RPMI7951 (cell line): ENCODE measurements at regions not wholly inside any gene's neighbourhood (a gene's known extent, or its start where the extent isn't known, plus 50 kb on each side); places are given as distances from the start of the nearest gene placed in this dataset.

Experiments
- DNase-seq: peaks from one replicate; pipeline ENCODE4 v3.0.0-alpha.2; 2012; ENCODE audit warnings: low read depth

DNA sequence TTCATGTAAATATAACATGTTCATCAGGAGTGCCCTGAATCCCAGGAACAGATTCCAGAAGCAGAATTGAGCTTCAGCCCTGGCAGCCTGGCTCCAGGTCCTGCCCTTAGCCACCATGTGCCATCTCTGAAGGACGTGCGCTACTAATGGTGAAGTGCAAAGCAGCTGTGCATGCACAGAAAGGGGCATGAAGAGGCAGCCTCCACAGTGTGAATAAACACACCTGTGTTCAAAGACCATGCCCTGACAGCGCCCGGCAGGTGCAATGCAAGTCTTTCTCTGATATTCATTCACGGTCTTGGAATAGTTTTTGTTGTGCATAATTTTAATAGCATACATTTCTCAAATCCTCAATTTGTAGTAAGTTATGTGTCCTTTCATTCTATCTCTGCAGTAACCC, 250.4 kb upstream of the TCERG1L start:
- DNase-seq = no peak

- DNase-seq = no peak
Observed at GRCh38 chr10:131563411-131563810, 251.9 kb upstream of the TCERG1L start.

DNA sequence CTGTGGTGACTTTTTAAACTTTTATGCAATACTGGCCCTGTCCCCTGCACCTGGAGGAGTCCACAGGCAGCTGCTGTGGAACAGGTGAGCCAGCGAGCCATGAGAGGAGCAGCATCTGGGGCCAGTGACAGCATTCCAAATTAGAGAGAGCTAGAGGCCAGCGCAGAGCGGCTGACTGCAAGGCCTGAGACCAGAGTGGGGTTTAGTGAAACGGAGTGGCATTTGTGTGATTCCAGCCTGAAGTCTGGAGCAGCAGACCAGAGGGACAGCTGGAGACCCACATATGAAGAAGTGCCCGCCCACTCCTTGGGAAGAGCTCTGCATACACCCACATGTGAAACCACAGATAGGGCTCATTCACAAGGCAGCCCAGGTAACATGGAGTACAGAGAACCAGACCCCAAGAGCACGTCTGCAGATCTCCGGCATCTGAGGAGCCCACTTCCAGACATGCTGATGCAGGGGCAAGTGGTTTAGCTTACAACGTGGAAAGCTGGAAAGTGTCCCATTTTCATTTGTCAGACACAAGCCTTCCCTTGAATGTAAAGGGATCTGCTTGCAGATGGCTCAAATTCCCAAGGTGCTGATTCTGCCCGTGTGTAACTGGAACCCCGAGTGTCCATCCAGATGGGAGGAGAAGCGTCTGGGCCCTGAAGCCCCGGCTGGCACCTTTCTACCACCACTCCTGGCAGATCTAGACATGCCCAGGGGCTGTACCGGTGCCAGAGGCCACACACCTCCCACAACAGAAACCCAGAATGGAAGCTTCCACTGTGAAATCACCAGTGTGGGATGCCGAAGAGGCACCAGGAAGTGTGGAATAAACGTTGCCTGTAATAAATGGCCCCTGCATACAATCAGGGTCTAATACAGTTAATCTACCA, 256.0 kb upstream of the TCERG1L start:
- no peak for DNase-seq

GRCh38 chr10:131568866-131569265, 257.3 kb upstream of the TCERG1L start:
- DNase-seq = no peak

DNA sequence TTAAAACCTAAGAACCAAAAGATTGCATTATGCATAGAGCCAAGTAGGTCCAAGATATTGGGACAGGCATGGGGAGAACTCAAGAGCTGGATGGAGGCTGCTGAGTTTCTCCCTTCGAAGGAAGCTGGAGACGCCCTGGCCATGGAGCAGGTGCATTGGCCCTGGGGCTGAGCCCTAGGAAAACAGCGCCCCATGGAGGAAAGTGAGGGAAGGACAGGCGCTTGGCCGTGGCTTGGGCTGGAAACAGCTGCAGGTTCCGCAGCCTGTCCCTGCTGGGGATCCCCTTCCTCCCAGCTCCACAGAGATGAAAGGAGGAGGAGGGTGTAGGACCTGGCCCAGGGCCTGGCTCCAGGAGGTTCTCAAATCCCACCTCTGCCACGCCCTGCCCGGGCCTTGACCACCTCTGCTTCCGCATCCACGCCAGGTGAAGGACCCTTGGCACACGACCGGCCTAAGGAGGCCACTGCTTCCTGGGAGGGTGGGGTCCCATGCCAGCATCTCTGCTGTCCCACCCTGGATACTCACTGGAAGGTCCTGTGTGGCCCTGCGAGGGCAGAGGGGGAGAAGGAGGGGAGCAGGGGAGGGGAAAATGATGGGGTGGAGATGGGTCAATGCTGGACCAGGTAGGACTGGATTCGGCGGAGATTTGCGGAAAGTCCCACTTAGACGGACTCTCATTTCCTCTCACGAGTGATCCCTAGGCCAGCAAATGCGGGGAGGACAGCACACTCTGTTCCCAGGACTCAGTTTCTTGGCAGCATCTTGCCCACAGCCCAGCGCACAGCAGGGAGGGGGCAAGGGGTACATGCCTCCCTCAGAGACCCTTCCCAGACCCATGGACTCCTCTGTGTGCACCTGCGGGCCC, 258.6 kb upstream of the TCERG1L start:
- DNase-seq = no peak

DNA sequence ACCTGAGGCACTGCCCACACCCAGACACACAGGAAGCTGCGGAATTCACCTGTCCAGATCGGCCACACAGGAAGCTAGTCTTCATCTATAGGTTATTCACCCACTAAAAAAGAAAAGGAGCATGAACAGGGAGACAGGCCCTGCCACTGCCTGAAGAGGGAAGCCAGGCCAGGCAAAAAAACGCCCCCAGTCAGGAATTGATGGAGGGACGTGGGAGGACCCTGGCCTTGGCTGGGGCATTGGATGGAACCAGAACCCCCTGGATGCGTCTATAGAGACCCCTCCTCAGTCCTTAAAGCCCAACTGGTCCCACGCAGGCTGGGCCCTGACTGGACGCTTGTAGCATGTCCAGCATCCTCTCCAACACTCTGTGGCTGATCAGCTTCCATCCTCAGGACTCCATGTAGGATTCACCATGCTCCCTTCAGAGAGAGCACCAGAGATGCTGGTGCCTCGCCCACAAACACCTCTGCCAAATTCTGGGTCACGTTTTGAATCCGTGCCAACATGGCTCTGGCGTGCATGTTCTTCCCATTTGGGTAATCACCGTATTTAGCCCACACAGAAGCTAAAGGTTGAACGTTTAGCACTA, 259.3 kb upstream of the TCERG1L start:
- no peak for DNase-seq

DNA sequence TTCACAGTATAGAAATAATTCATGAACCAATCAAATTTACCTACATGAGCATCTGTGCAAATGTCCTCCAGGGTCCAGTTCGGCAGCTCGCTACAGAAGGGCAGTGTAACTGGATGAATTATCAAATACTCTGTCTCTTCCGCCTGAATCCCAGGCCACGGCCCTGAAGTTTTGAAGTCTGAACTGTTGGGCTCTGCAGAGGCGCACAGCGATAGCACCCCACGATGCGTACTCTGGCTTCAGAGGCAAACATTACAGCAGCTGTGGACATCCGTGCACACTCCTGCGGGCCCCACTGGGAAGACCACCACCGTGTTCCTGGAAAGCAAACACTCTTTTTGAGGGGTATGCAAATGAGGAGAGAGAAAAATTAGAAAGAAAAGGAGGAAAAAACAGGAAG, 259.8 kb upstream of the TCERG1L start:
- DNase-seq = no peak

DNA sequence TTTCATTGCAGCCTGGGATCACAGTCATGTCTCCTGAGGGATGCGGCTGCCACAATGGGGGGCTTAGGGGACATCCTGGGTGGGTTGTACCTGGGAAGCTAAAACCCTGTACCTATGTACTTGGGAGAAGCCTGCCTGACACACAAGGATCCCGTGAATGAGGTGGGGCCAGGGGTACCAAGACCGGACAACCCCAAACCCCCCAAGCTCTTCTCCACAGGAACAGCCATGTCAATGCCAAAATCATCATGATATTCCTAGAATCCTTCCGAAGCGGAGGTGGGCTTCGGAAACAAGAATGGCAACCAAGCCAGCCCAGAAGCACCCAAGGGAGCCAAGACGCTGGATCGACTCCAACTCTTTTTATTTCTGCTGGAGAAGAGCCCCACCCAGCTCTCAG, 260.3 kb upstream of the TCERG1L start:
- DNase-seq = no peak

DNA sequence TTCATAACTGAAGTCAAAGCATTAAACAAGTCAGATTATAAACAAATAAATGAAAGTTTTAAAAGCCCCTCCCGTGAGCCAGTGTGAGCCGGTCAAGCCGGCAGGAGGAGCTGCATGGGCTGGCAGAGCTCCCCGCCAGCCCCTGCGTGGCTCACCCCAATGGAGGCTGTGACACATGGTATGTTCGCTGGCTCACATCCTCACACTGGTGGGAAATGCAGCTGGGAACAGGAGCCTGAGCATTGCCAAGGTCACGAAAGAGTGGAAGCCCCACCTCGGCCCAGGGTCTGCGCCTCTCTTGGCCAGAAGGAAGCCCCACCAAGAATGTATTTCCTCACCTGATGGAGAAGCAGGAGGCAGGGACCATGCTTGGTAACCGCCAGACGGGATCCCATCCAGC, 261.7 kb upstream of the TCERG1L start:
- DNase-seq = no peak

DNA sequence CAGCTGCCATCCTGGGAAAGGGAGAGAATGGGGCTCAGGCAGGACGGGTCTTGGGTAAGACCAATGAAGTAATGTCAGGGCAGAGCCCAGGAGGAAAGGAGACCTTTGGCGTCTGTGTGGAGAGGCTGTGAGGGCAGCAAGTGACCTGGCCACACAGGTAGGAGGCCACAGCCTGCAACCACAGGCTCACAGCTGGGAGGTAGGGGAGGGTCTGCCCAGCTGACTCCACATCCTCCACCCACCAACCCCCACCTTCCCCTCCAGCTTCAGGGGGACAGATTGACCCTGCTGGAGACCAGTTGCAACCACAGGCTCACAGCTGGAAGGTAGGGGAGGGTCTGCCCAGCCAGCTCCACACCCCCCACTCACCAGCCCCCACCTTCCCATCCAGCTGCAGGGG, 262.2 kb upstream of the TCERG1L start:
- DNase-seq = no peak

DNA sequence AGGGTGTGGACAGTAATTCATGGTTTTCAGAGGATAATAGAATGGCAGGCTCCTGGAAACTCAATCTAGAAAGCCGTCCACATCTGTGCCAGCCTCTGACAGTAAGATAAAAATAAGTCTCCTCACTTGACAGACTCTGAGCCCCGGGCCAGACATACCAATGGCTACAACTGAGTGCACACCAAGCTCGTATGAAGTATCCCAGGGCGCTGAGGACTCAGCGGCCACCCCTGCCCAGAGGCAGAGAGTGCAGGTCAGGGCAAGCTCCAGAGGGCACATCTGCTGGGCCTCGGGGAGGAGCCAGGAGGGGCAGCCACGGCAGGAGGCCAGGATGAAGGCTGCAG, 262.8 kb upstream of the TCERG1L start:
- DNase-seq = no peak

DNA sequence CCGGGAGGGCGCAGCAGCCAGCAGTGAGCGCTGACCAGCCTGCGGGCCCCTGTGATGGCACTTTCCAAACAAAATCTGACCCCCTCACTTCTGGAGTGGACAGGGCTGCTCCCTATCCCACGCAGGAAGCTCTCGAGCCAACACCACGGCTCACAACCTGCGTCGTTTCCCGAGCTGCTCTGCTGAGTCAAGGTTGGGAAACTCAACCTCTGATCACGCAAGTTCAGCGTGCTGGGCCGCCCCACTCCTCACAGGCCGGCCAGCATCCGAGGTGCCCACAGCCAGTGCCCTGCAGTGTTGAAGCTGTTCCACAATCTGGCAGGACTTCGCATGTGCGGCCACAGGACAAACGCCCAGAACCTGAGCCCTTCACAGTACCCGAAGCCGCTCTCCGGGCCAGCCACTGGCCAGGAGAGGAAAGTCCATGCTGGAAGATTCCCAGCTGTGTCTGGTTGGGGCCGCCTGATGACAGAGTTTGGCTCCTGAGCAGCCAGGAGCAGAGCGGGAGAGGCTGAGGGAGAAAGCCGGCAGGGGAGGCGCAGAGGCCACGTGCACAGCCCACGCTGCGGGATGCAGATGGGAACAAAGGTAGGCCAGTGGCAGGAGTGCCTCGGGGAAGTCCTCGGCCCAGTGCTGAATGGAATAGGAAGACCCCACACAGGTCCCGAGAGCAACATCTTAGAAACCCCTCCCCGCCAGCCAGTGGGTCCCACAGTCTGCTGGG, 263.3 kb upstream of the TCERG1L start:
- DNase-seq = no peak

DNA sequence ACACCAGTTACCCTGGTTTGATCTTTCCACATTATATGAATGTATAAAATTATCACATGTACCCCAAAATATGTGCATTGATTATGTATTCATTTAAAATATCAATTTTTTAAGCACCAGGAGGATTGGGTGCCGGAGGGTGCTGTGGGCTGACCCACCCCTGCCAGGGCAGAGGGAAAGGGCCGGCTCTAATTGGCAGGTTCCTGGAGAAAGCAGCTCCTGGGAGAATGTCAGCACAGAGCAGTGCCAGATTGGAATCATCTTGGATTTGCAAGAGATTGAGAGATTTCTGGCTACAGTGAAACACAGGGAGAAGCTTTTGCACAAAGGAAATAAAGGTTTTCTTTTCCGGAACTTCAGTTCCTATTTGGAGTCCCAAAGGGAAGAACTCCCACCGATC, 264.4 kb upstream of the TCERG1L start:
- DNase-seq = no peak

DNA sequence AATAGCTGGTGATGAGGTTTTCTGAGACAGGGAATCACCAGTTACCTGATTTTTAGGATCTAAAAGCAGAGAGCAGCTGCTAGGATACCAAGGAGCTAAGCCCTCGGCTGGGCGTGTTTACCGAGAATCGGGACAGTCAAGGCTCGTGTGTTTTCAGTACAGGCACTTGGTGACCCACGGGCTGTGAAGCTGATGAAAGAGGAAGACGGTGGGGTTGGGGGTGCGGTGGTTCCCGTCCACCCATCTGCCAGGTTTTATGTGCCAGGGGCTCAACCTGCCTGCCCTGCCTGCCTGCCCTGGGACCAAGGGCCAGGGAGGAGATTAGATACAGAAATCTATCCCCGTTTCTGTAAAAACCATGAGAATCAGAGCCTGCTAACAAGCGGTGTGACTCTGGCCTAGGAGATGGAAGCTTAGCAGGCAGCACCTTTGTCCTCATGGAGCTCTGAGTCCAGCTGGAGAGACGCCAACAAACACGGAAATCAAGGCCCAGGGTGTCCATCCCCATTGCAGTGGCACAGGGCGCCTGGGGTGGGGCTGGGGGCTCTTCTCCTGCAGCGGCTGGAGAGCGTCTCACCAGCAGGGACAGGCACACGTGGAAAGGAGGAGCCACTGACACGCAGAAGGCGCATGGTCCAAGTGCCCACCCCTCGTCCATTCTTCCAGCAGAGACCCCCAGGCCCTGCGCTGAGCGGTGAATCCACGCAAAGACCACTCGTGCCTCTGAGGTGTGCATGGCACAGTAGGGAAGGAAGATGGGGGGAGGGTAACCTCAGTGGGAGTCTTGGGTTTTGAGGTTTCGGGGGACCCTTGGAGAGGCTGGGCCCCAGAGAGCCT, 265.0 kb upstream of the TCERG1L start:
- DNase-seq = no peak

DNA sequence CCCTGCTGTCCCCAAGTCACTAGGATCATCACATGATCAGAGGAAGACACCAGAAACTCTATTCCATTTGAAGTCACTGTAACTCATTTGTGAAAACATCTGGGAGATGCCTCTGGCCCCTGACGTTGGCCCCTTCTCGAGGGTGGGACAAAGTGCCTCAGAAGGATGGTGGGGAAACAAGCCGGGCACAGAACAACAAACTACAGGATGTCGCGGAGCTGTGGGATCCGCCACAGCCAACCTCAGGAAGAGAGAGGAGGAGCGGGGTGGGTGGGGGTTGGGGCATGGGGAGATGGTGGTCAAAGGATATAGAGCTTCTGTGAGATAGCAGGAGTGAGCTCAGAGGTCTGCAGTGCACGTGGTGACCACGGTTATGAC, 265.6 kb upstream of the TCERG1L start:
- DNase-seq = no peak

GRCh38 chr10:131577786-131578471, 266.4 kb upstream of the TCERG1L start:
- DNase-seq = no peak

GRCh38 chr10:131578472-131578970, 267.0 kb upstream of the TCERG1L start:
- DNase-seq = no peak

DNA sequence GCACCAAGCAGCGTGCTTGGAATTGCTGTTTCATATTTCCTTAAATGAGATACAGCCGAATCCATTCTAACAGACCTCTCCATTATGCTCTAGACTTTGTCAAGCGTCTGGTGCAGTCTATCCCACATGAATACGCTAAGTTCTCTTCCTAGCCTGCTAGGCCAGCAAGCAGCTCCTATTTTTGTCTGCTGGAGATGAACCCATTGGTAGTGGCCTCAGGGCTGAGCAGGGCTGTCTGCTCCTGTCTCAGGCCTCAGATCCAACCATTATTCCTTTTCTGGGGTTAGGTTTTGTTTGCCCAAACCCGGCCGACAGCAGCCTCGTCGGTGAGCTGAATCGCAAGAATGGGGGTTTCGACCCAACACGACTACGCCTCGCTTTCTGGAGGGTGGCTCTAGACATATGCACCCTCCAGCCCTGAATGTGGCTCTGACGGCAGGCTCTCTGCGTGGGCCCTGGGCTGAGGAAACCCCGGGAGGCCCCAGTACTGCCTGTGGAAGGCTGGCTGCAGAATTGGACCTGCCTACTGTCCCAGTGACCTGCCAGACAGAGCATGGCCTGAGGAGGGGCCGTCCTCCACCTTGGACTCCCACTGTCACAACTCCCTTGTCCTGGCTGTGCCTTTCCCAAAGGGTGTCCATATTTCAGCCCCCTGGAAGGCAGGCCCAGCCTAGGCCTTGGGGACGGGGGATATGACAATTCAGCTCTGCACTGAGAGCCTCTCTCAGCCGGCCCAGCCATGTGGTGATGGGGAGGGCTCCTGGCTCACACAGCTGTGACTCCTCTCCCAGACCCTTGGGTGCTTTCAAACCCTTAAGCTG, 267.9 kb upstream of the TCERG1L start:
- no peak for DNase-seq

- DNase-seq = no peak
Observed at GRCh38 chr10:131580076-131580652, 268.6 kb upstream of the TCERG1L start.
